PC-9 (cell line): ENCODE measurements at regions not wholly inside any gene's neighbourhood (a gene's known extent, or its start where the extent isn't known, plus 50 kb on each side); places are given as distances from the start of the nearest gene placed in this dataset.

Experiments
- BruUV-seq: library from RNA; stranded (reverse); fragments of 400-500 nt; replicated peaks from 2 replicates; lab custom pipeline; 2021; lab: Mats Ljungman, UMichigan
- CTCF ChIA-PET: fragments of 300-600 bp; sonication (Branson Sonifier 250); formaldehyde crosslinking; loops from one replicate; lab custom pipeline; 2022; ENCODE audit warnings: antibody characterized with exemption; lab: Charles Lee
- POLR2A ChIA-PET: fragments of 300-600 bp; sonication (Branson Sonifier 250); formaldehyde crosslinking; loops from one replicate; lab custom pipeline; 2022; ENCODE audit warnings: antibody characterized with exemption; ENCODE audit not compliant: unreplicated experiment; lab: Charles Lee
- DNase-seq, 2 experiments: peaks; one replicate each; pipeline versions ENCODE4 v3.0.0 to v3.0.0-alpha.2; 2015 to 2022; ENCODE audit warnings: mixed read lengths in 1 of 2
- H2AFZ ChIP-seq: fragments of 200-600 bp; sonication (generic); 2 replicates; pipeline ENCODE4 v1.8.1; 2017; ENCODE audit warnings: antibody characterized with exemption
- H3F3A ChIP-seq: fragments of 200-600 bp; sonication (generic); 2 replicates; pipeline ENCODE4 v1.8.1; 2017; ENCODE audit warnings: antibody characterized with exemption, mild to moderate bottlenecking, low read depth; ENCODE audit not compliant: insufficient read depth
- H3K27ac ChIP-seq: fragments of 200-600 bp; sonication (generic); 2 replicates; pipeline ENCODE4 v1.6.1; 2016; ENCODE audit warnings: mixed run types
- H3K27me3 ChIP-seq: fragments of 200-600 bp; sonication (generic); 2 replicates; pipeline ENCODE4 v1.6.1; 2016; ENCODE audit warnings: low read depth, mixed run types; ENCODE audit not compliant: insufficient read depth
- H3K36me3 ChIP-seq: fragments of 200-600 bp; sonication (generic); 2 replicates; pipeline ENCODE4 v1.6.1; 2016; ENCODE audit warnings: low read depth, mixed run types
- H3K4me1 ChIP-seq: fragments of 200-600 bp; sonication (generic); replicated peaks from 2 replicates; pipeline ENCODE4 v1.6.1; 2016; ENCODE audit warnings: mixed run types; ENCODE audit not compliant: insufficient read depth
- H3K4me2 ChIP-seq: fragments of 200-600 bp; sonication (generic); 2 replicates; pipeline ENCODE4 v1.6.1; 2017; ENCODE audit warnings: mixed run types
- H3K4me3 ChIP-seq: fragments of 200-600 bp; sonication (generic); 2 replicates; pipeline ENCODE4 v1.6.1; 2016; ENCODE audit warnings: mixed run types
- H3K79me2 ChIP-seq: fragments of 200-600 bp; sonication (generic); 2 replicates; pipeline ENCODE4 v1.6.1; 2017; ENCODE audit warnings: low read depth, mixed run types
- H3K9me2 ChIP-seq: fragments of 200-600 bp; sonication (generic); 2 replicates; pipeline ENCODE4 v1.8.1; 2017; ENCODE audit warnings: mild to moderate bottlenecking; ENCODE audit not compliant: insufficient read depth
- H3K9me3 ChIP-seq: fragments of 200-600 bp; sonication (generic); 2 replicates; pipeline ENCODE4 v1.8.1; 2016; ENCODE audit warnings: low read depth; ENCODE audit not compliant: insufficient read depth
- H4K20me1 ChIP-seq: fragments of 200-600 bp; sonication (generic); 2 replicates; pipeline ENCODE4 v1.8.1; 2017; ENCODE audit not compliant: insufficient read depth
- CTCF ChIP-seq: fragments of 200-600 bp; sonication (generic); conservative IDR thresholded peaks from 2 replicates; pipeline ENCODE4 v1.6.1; 2017; ENCODE audit warnings: mixed run types, antibody characterized with exemption, mild to moderate bottlenecking, moderate library complexity
- EZH2 ChIP-seq: fragments of 200-600 bp; sonication (generic); IDR thresholded peaks from 2 replicates; pipeline ENCODE4 v1.8.0; 2017; ENCODE audit warnings: antibody characterized with exemption, low read depth
- intact Hi-C: fragments of 100-400 bp; cut with micrococcal nuclease; formaldehyde crosslinking; loops from one replicate; pipeline ENCODE4 v1.10.0; 2022; ENCODE audit not compliant: unreplicated experiment

GRCh38 chrX:13404364-13404763, 84.5 kb upstream of the ATXN3L start:
- no peak overlapping the region for H3K27ac ChIP-seq
- no TSS peak for BruUV-seq
- H3K36me3 ChIP-seq, result no peaks in the 10 kb centered on the region
- H3K4me2 ChIP-seq, result no peak overlapping the region
- ChIA-PET CTCF (no interaction called here), POLR2A (no interaction called here)
- H3K27me3 ChIP-seq, result no peaks in the 10 kb centered on the region
- TF ChIP-seq EZH2 (no peak), CTCF (no peak)
- peaks cover 8% of the 10 kb centered on the region for H3K4me1 ChIP-seq
- H4K20me1 ChIP-seq, result no peaks in the 10 kb centered on the region
- H3K9me2 ChIP-seq, result no peaks in the 10 kb centered on the region
- H3K79me2 ChIP-seq, result no peaks in the 10 kb centered on the region
- no peak overlapping the region for H3K4me3 ChIP-seq
- DNase-seq, result no peak
- intact Hi-C loops, result no loop called here
- no peak overlapping the region for H2AFZ ChIP-seq
- H3K9me3 ChIP-seq, result no peaks in the 10 kb centered on the region
- H3F3A ChIP-seq, result peaks cover 5% of the 10 kb centered on the region

GRCh38 chrX:13401724-13402123, 81.9 kb upstream of the ATXN3L start:
- Histone ChIP-seq H2AFZ (no peak overlapping the region), H3K27me3 (no peaks in the 10 kb centered on the region), H3K4me3 (no peak overlapping the region), H4K20me1 (no peaks in the 10 kb centered on the region), H3K9me3 (no peaks in the 10 kb centered on the region), H3K9me2 (no peaks in the 10 kb centered on the region), H3F3A (peaks cover 26% of the 10 kb centered on the region), H3K27ac (no peak overlapping the region), H3K4me2 (no peak overlapping the region), H3K4me1 (peaks cover 29% of the 10 kb centered on the region), H3K36me3 (no peaks in the 10 kb centered on the region), H3K79me2 (no peaks in the 10 kb centered on the region)
- CTCF ChIA-PET, result no interaction called here
- TF ChIP-seq CTCF (no peak), EZH2 (no peak)
- POLR2A ChIA-PET, result no interaction called here
- no TSS peak for BruUV-seq
- no peak for DNase-seq
- intact Hi-C loops, result no loop called here

- H3K9me3 ChIP-seq, result peaks cover 9% of the 10 kb centered on the region; the same call in 1 of the 2 replicates
- no peaks in the 10 kb centered on the region for H4K20me1 ChIP-seq
- H3K4me2 ChIP-seq, result peak overlapping the region; percentile 52
- H3K36me3 ChIP-seq, result no peaks in the 10 kb centered on the region
- CTCF ChIA-PET, result interaction anchor here (0.7 to 1.0 kb wide), 2 partner anchors 89 to 452 kb away, joined by 3 read pairs; no protein-coding TSS in a partner anchor
- DNase-seq, result no peak
- BruUV-seq, result TSS peak; percentile 99
- TF ChIP-seq CTCF, result no peak
- TF ChIP-seq EZH2, result no peak
- H3K4me1 ChIP-seq, result peaks cover 39% of the 10 kb centered on the region
- H3F3A ChIP-seq, result peaks cover 31% of the 10 kb centered on the region
- H3K27me3 ChIP-seq, result no peaks in the 10 kb centered on the region
- no peaks in the 10 kb centered on the region for H3K79me2 ChIP-seq
- POLR2A ChIA-PET, result interaction anchor here (0.6 to 1.0 kb wide), 3 partner anchors 89 to 384 kb away, joined by 3 to 4 read pairs (median 3); no protein-coding TSS in a partner anchor
- H3K9me2 ChIP-seq, result no peaks in the 10 kb centered on the region
- no peak overlapping the region for H3K4me3 ChIP-seq
- H2AFZ ChIP-seq, result no peak overlapping the region
- intact Hi-C loops, result loop anchor here (1.0 kb wide), 11 partner anchors 65 to 585 kb away; no protein-coding TSS in a partner anchor
- H3K27ac ChIP-seq, result peak overlapping the region; percentile 99
Measured at GRCh38 chrX:13398839-13399238, 79.0 kb upstream of the ATXN3L start.
